Heart left ventricle (tissue), 16 donors: ENCODE measurements at regions not wholly inside any gene's neighbourhood (a gene's known extent, or its start where the extent isn't known, plus 50 kb on each side); places are given as distances from the start of the nearest gene placed in this dataset.

ENCODE experiments used
- ATAC-seq, 4 donors: fragments of 200-7000 bp; cut with Tn5 transposase; one replicate each; pipeline ENCODE4 v1.9.1; 2020 to 2022; ENCODE audit warnings: moderate library complexity in 4 of 4, mild to moderate bottlenecking in 3 of 4, moderate number of reproducible peaks in 1 of 4
- DNase-seq, 5 donors: peaks; one replicate each; pipeline ENCODE4 v3.0.0-alpha.2; 2020
- H3K27ac ChIP-seq, 12 donors: fragments of 200-600 bp; sonication (generic) in 4 of 12; one replicate each; pipeline versions ENCODE4 v1.5.0 to v1.8.0; 2016 to 2022; ENCODE audit warnings: mild to moderate bottlenecking in 2 of 12
- H3K27me3 ChIP-seq, 9 donors: fragments of 200-600 bp; sonication (generic) in 2 of 9; one replicate each; pipeline versions ENCODE4 v1.5.1 to v1.8.0; 2016 to 2022; ENCODE audit warnings: mild to moderate bottlenecking in 3 of 9
- H3K36me3 ChIP-seq, 9 donors: fragments of 200-600 bp; sonication (generic) in 2 of 9; one replicate each; pipeline versions ENCODE4 v1.5.0 to v1.8.0; 2018 to 2022; ENCODE audit warnings: mild to moderate bottlenecking in 2 of 9
- H3K4me1 ChIP-seq, 12 donors: fragments of 200-600 bp; sonication (generic) in 4 of 12; one replicate each; pipeline versions ENCODE4 v1.5.0 to v1.8.0; 2016 to 2022; ENCODE audit warnings: mild to moderate bottlenecking in 3 of 12
- H3K4me3 ChIP-seq, 12 donors: fragments of 200-600 bp; sonication (generic) in 4 of 12; one replicate each; pipeline versions ENCODE4 v1.5.0 to v1.8.0; 2017 to 2022; ENCODE audit warnings: mild to moderate bottlenecking in 9 of 12, moderate library complexity in 4 of 12
- H3K9me3 ChIP-seq, 12 donors: fragments of 200-600 bp; sonication (generic) in 4 of 12; one replicate each; pipeline versions ENCODE4 v1.5.0 to v1.8.0; 2016 to 2022; ENCODE audit warnings: mild to moderate bottlenecking in 1 of 12
- POLR2A ChIP-seq, 2 donors: fragments of 450-650 bp; IDR thresholded peaks; one replicate each; pipeline ENCODE4 v1.6.1; 2017; ENCODE audit warnings: antibody characterized with exemption in 2 of 2, mild to moderate bottlenecking in 2 of 2, moderate library complexity in 2 of 2
- WGBS, 4 donors: extraction: QIAGEN DNeasy Blood & Tissue Kit in 2 of 4; methylation state at CpG; one replicate each; pipeline versions ENCODE4 v1.1.5 to v1.1.7; 2013 to 2018; 5-methylcytosine and 5-hydroxymethylcytosine counted together
- intact Hi-C, 10 donors: fragments of 100-400 bp; cut with DNase I; formaldehyde crosslinking; loops; one replicate each; pipeline versions ENCODE4 v1.11.1 to v1.14.2; 2022
- TF ChIP-seq, protein P1 (sequence below), 12 donors: fragments of 200-600 bp; sonication (generic) in 4 of 12; IDR thresholded peaks; one replicate each; pipeline versions ENCODE4 v1.5.0 to v1.8.0; 2018 to 2022; ENCODE audit warnings: antibody characterized with exemption in 12 of 12, mild to moderate bottlenecking in 5 of 12
- donor health status: ischemic (EF 13 %, LVEDD 7.1; RV severe dilation, severe dysfunction).
- donor health status: healthy with polysubstance abuse.
- donor health status: DM: no; HTN: yes; CAD: no.
- donor health status: DM: no; HTN: no; CAD: no.
- donor health status: ischemic (EF 25% LVEDD 6.9; RV normal size, moderate dysfunction).
- donor health status: ischemic (EF 25% LVEDD 5.7; RV mildly dilated, moderate dysfunction).
- donor health status: healthy.
- donor health status: DM: yes; HTN: yes; CAD: no.
- donor health status: ischemic (EF 35%, LVEDD 5.7; RV mildly dilated, moderate dysfunction).
- donor health status: nonischemic (EF 11% LVEDD 7.7; RV severe dilation, severe dysfunction).
- donor health status: DM: yes; HTN: yes; CAD: no.
- donor health status: PGD.
- donor health status: ischemic (EF 29% LVEDD 5.4; RV normal size, mild dysfunction).
- donor health status: nonischemic (EF 23%, LVEDD 6.1; RV moderate dilation, normal function).

DNA sequence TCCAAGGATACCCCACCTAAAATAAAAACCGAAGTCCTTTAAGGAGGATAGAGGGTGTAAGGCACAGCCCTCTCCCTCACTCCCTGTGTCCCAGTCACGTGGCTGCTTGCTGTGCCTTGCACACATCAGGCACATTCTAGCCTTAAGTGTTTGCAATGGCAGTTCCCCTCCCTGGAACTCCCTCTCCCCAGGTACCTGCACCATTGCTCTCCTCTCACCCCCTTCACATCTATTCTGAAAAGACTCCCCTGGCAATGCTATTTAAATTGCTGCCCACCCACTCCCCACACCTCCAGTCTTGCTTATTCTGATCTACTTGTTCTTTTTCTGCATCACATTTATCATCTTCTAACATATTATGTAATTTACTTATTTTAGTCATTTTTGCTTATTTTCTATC is 91.6 kb upstream of the LNX1 start:
- peaks cover 0 to under 1% (median 0%) of the 10 kb centered on the region in 12 donors for H3K9me3 ChIP-seq
- H3K27me3 ChIP-seq, result no peaks in the 10 kb centered on the region
- H3K36me3 ChIP-seq, result no peaks in the 10 kb centered on the region
- ATAC-seq, result no peak
- no peak for TF ChIP-seq POLR2A (IDR thresholded peaks at IDR 0.05)
- TF ChIP-seq, protein P1, sequence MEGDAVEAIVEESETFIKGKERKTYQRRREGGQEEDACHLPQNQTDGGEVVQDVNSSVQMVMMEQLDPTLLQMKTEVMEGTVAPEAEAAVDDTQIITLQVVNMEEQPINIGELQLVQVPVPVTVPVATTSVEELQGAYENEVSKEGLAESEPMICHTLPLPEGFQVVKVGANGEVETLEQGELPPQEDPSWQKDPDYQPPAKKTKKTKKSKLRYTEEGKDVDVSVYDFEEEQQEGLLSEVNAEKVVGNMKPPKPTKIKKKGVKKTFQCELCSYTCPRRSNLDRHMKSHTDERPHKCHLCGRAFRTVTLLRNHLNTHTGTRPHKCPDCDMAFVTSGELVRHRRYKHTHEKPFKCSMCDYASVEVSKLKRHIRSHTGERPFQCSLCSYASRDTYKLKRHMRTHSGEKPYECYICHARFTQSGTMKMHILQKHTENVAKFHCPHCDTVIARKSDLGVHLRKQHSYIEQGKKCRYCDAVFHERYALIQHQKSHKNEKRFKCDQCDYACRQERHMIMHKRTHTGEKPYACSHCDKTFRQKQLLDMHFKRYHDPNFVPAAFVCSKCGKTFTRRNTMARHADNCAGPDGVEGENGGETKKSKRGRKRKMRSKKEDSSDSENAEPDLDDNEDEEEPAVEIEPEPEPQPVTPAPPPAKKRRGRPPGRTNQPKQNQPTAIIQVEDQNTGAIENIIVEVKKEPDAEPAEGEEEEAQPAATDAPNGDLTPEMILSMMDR (IDR thresholded peaks at IDR 0.05), result no peak
- peaks cover 0 to 2% (median 0%) of the 10 kb centered on the region in 12 donors for H3K4me1 ChIP-seq
- intact Hi-C loops, result no loop called here
- WGBS, 4 donors, result 80 to 88% (median 80%) methylated on average over 2 of the region's 2 CpGs
- H3K27ac ChIP-seq, result no peak overlapping the region
- DNase-seq, result no peak
- H3K4me3 ChIP-seq, result no peak overlapping the region

DNA sequence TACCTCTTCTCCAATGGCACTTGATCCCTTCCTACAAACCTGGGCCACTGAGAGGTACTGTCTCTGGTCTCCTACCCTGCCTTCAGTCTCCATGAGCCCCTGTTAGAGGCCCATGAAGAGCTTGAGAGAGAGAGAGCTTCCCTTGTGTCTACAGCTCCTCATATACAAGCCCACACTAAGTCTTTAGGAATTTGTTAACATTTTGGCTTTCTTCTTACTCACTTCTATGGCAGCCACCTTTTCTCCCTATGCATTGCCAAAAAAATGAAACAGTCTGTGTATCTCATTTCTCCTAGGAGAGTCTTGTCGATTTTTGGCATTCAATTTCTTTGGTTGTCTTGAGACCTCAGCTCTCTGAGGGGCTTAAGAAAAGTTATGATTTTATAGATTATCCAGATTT is 90.9 kb upstream of the LNX1 start:
- no peak for DNase-seq
- no peak for ATAC-seq
- WGBS, 4 donors, result 76 to 85% (median 78%) methylated on average over 1 of the region's 1 CpG

DNA sequence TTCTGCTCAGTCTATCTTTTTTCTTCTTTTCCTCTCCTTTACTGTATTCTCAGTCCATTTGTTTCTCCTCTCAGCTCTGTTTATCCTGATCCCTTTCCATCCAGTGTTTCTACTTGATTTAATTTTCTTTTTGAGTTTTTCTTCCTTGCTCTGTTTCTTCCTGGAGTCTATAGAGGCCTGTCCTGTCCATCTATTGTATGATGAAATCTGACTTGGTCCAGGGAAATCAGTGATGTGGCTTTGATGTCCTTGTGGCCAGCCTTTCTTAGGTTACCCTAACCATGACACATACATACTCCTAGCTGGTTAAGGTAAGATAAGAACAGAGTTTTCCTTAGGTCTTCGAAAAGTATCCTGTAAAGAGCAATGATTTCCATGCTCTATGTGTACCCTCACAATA is 89.3 kb upstream of the LNX1 start:
- no peak overlapping the region for H3K27ac ChIP-seq
- intact Hi-C loops, result no loop called here
- 96 to 100% (median 98%) methylated on average over 1 of the region's 1 CpG for WGBS, 4 donors
- no peaks in the 10 kb centered on the region for H3K36me3 ChIP-seq
- peaks cover 0 to 13% (median 8%) of the 10 kb centered on the region in 12 donors for H3K4me1 ChIP-seq
- peaks cover 0 to 3% (median 0%) of the 10 kb centered on the region in 12 donors for H3K9me3 ChIP-seq
- no peaks in the 10 kb centered on the region for H3K27me3 ChIP-seq
- no peak for DNase-seq
- H3K4me3 ChIP-seq, result no peak overlapping the region
- no peak for TF ChIP-seq POLR2A (IDR thresholded peaks at IDR 0.05)
- TF ChIP-seq, protein P1 (IDR thresholded peaks at IDR 0.05), result no peak
- ATAC-seq, result no peak

More for the DNA sequence above, 90.9 kb upstream of the LNX1 start:
- H3K9me3 ChIP-seq, result peaks cover 0 to 3% (median 0%) of the 10 kb centered on the region in 12 donors
- no peaks in the 10 kb centered on the region for H3K27me3 ChIP-seq
- H3K4me1 ChIP-seq, result peaks cover 0 to 1% (median 0%) of the 10 kb centered on the region in 12 donors
- TF ChIP-seq, protein P1 (IDR thresholded peaks at IDR 0.05), result no peak
- TF ChIP-seq POLR2A (IDR thresholded peaks at IDR 0.05), result no peak
- intact Hi-C loops, result no loop called here
- H3K27ac ChIP-seq, result no peak overlapping the region
- H3K4me3 ChIP-seq, result no peak overlapping the region
- no peaks in the 10 kb centered on the region for H3K36me3 ChIP-seq

DNA sequence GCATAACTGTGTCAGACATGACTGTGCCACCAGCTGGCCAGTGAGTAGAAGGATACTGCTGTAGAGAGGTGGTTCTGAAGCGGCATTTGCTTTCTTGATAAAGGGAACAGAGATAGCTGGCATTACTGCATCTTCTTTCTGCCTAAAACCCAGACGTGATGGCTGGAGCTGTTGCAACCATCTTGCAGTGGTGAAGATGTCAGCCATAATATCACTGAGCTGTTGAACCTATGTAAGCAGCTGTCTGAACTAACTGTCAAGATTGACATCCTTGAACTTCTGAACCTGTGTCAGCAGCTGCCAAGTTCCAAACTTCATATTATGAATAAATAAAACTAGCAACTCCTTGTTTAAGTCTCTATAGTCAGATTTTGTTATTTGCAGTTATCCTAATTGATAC is 88.9 kb upstream of the LNX1 start:
- Histone ChIP-seq H3K36me3 (no peaks in the 10 kb centered on the region), H3K27ac (no peak overlapping the region), H3K27me3 (no peaks in the 10 kb centered on the region), H3K9me3 (peaks cover 0 to 3% (median 0%) of the 10 kb centered on the region in 12 donors), H3K4me1 (peaks cover 0 to 17% (median 8%) of the 10 kb centered on the region in 12 donors), H3K4me3 (no peak overlapping the region)
- 88 to 95% (median 90%) methylated on average over 2 of the region's 2 CpGs for WGBS, 4 donors
- DNase-seq, result no peak
- TF ChIP-seq, protein P1 (IDR thresholded peaks at IDR 0.05), result no peak
- no peak for TF ChIP-seq POLR2A (IDR thresholded peaks at IDR 0.05)
- intact Hi-C loops, result no loop called here
- no peak for ATAC-seq
